ENCODE measurements at regions not wholly inside any gene's neighbourhood (a gene's known extent, or its start where the extent isn't known, plus 50 kb on each side); places are given as distances from the start of the nearest gene placed in this dataset.
"Not testable (repeated sequence)": the region's sequence is repeated elsewhere in the genome, so short reads cannot be mapped to it uniquely, and the experiment has no call there.

GRCh38 chr1:79519084-79519760 is 512.7 kb upstream of the ADGRL4 start:
- no peak for DNase-seq

GRCh38 chr1:79517470-79518224 is 511.1 kb upstream of the ADGRL4 start:
- no peak for DNase-seq

- DNase-seq = no peak
These were observed 501.2 kb upstream of the ADGRL4 start for GRCh38 chr1:79507770-79508169.

DNA sequence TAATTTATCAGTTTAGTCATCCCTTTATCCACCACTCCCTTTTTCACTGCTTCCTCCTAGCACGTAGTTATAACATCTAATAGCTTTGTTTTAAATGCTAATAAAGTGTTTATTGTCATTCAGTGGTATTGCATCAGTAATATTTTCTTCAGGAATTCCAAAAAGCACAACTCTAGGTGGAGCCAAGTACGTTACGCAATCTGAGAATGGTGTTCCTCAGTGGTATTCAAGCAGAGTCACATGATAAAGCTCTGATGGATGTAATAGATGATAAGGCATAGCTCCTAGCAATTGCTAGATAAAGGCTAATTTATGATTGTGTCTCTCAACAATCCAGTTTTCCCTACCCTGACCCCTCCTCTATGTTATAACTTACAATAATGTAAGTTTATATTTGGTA is 494.6 kb upstream of the ADGRL4 start:
- no peak for DNase-seq

DNA sequence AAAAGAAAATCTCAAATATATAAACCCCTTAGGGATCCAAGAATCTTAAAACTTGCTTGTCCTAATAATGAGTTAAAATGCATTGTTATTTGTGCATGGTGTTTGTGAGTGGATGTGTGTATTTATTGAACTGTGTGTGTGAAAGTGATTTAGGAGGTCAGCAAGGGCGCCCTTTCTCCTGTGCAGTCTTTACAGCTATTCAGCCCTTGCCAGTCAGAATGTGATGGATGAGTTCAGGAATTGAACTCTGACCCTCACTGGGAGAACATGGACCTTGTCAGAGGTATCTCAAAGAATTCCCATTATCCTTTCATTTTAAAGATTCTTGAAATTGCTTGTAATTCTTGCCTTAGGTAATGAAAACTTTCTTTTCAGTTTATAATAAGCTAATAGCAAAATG is 493.0 kb upstream of the ADGRL4 start:
- DNase-seq = no peak

DNA sequence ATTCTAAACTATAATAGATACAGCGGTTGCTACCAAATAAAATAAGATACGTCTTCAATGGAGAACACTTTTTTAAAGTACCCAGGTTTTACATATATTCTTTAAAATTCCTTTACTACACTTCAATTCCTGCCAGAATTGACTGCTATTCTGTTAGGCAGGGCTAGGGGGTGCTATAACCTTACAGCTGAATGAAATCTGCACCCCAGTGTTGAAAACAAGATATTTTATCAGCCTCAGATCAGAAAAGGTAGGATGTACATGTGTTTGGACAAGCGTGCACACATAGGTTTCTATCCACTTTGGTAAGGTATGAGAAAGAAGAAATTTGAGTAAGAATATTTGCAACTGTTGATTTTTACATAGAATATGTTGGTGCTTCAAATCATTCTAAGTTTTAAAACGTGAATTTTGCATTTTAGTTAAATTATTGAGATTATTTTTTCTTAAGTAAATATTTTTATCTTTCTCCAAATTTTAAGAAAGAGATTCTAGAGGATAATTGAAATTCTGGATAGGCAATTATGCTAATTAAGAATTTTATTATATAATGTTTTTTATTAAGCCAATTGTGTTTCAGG is 490.8 kb upstream of the ADGRL4 start:
- no peak for DNase-seq

- DNase-seq = no peak
These were observed 489.6 kb upstream of the ADGRL4 start for GRCh38 chr1:79496129-79496528.

DNA sequence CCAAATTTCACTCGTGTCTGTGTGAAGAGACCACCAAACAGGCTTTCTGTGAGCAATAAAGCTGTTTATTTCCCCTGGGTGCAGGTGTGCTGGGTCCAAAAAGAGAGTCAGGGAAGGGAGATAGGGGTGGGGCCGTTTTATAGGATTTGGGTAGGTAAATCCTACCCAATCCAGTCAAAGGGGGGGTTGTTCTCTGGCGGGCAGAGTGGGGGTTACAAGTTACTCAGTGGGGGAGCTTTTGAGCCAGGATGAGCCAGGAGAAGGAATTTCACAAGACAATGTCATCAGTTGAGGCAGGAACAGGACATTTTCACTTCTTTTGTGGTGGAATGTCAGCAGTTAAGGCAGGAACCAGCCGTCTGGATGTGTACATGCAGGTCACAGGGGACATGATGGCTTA is 487.2 kb upstream of the ADGRL4 start:
- DNase-seq = not testable (repeated sequence)

- DNase-seq = not testable (repeated sequence)
These were observed 482.1 kb upstream of the ADGRL4 start for GRCh38 chr1:79488572-79489121.

DNA sequence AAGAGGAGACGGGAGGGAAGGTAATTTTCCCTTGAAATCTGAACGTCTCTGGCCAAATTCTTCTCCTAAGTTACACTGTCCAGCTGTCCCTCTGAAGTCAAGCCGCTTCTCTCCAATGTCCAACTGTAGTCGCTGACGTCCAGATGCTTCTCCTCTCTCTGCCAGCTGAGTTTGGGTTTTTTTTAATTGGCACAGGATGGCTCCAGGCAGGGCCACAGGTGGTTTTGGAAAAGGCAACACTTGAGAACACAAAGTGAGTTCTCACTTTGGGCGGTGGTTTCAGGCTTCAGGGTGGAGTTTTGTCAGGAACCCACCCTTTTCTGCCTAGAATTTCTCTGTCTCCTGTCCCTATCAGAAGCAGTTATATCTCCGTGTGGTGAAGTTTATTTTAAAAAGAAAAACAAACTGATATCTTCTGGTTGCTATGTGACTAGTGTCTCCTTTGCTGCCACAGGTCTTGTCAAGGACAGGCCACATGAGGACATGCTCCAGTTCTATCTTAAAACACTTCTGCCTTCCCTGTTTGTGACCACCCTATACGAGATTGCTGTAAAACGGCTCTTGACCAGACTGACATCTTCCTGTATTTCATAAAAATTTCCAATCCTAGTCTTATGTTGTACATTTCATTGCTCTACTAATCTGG is 472.3 kb upstream of the ADGRL4 start:
- no peak for DNase-seq

- DNase-seq = no peak
These were observed 471.6 kb upstream of the ADGRL4 start for GRCh38 chr1:79478160-79478559.

GRCh38 chr1:79472067-79472656 is 465.6 kb upstream of the ADGRL4 start:
- no peak for DNase-seq

DNA sequence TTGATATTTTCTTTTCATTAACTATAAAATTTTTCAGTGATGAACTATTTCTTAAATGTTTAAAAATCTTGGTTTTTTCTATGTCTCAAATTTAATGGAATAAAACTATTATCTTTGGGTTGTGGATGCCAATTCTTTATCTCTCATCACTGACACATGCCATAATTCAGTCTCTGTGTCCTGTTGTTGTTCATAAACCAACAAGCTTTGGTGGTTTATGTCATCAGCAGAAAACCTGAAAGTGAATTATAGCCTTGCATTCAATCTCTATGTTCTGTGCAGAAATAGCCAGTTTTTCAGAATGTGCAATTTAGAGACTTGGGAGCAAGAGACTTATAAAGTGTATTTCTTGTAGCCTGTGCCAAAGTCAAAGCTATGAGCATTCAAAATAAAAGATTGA is 462.6 kb upstream of the ADGRL4 start:
- DNase-seq = no peak

- DNase-seq = no peak
These were observed 454.4 kb upstream of the ADGRL4 start for GRCh38 chr1:79460773-79461436.

DNA sequence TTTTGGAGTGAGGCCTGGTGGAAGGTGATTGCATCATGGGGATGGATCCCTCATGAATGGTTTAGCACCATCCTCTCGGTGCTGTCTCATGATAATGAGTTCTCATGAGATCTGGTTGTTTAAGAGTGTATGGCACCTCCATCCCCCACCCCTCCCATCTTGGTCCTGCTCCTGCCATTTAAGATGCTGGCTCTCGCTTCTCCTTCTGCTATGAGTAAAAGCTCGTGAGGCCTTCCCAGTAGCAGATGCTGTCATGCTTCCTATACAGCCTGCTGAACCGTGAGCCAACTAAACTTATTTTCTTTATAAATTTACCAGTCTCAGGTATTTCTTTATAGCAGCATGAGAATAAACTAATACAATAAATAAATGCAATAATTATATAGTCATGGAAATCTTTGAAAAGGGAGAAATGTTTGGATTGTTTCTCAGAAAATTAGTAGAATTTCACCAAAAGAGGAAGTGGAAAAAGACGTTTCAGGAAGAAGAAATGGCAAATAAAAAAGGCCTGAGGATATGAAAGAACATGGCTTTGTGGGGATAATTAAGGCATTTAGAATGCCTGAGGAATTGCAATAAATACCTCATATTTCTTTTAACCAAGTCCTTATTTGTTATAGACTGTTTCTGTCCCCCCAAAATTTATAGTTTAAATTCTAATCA is 451.2 kb upstream of the ADGRL4 start:
- DNase-seq = no peak

GRCh38 chr1:79448426-79448825 is 441.9 kb upstream of the ADGRL4 start:
- DNase-seq = no peak

GRCh38 chr1:79441238-79441637 is 434.7 kb upstream of the ADGRL4 start:
- no peak for DNase-seq

DNA sequence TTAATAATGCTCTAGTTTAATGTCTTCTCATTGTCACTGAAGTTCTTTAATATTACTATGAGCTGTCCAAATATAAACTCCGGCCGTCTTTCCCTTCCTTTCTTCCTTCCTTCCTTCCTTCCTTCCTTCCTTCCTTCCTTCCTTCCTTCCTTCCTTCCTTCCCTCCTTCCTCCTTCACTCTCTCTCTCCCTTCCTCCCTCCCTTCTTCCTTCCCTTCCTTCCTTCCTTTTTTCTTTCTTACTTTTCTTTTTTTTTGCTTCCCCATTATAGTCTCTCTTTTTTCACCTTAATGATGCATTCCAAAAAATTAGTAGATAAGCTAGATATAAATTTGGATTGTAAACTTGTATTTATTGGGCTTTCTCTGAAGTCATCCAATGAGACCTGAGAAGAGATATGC is 431.0 kb upstream of the ADGRL4 start:
- DNase-seq = no peak

GRCh38 chr1:79431340-79431739 is 424.8 kb upstream of the ADGRL4 start:
- no peak for DNase-seq

- DNase-seq = no peak
These were observed 423.9 kb upstream of the ADGRL4 start for GRCh38 chr1:79430437-79430836.

DNA sequence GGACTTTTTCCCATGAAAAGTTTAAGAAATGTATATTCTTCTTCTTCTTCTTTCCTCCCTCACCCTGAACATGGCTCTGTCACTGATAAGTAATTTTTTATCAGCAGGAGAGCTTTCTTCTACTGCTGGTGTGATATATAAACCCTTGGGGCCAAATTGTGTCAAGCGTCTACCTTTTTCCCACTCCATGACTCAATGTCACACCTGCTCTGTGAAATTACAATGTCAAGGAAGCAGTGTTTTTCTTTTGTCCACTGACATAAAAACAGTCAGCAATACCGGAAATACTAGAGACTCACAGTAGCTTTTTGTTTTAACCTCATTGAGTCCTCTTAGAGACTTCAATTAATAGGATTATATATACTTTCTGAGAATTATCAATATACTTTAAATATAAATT is 416.2 kb upstream of the ADGRL4 start:
- peak; percentile 21 for DNase-seq

GRCh38 chr1:79398501-79398900 is 392.0 kb upstream of the ADGRL4 start:
- no peak for DNase-seq

Measured in NCI-H1436 treated with DMSO at 0.1 percent for 48 hours (cell line).